Heart left ventricle (tissue), 13 donors: ENCODE measurements at regions not wholly inside any gene's neighbourhood (a gene's known extent, or its start where the extent isn't known, plus 50 kb on each side); places are given as distances from the start of the nearest gene placed in this dataset.

ENCODE experiments used
- CTCF ChIP-seq, 12 donors: fragments of 200-600 bp; sonication (generic) in 4 of 12; IDR thresholded peaks; one replicate each; pipeline versions ENCODE4 v1.5.0 to v1.8.0; 2018 to 2022; ENCODE audit warnings: antibody characterized with exemption in 12 of 12, mild to moderate bottlenecking in 5 of 12
- POLR2A ChIP-seq, 2 donors: fragments of 450-650 bp; IDR thresholded peaks; one replicate each; pipeline ENCODE4 v1.6.1; 2017; ENCODE audit warnings: antibody characterized with exemption in 2 of 2, mild to moderate bottlenecking in 2 of 2, moderate library complexity in 2 of 2
- donor health status: ischemic (EF 13 %, LVEDD 7.1; RV severe dilation, severe dysfunction).
- donor health status: DM: no; HTN: yes; CAD: no.
- donor health status: DM: no; HTN: no; CAD: no.
- donor health status: ischemic (EF 25% LVEDD 6.9; RV normal size, moderate dysfunction).
- donor health status: ischemic (EF 25% LVEDD 5.7; RV mildly dilated, moderate dysfunction).
- donor health status: ischemic (EF 35%, LVEDD 5.7; RV mildly dilated, moderate dysfunction).
- donor health status: nonischemic (EF 11% LVEDD 7.7; RV severe dilation, severe dysfunction).
- donor health status: DM: yes; HTN: yes; CAD: no.
- donor health status: PGD.
- donor health status: ischemic (EF 29% LVEDD 5.4; RV normal size, mild dysfunction).
- donor health status: nonischemic (EF 23%, LVEDD 6.1; RV moderate dilation, normal function).

GRCh38 chr20:57104113-57104512, 162.3 kb downstream of the BMP7 start:
- TF ChIP-seq POLR2A (IDR thresholded peaks at IDR 0.05) (no peak), CTCF (IDR thresholded peaks at IDR 0.05) (no peak)
